Natural killer cell (primary cell): ENCODE measurements at regions not wholly inside any gene's neighbourhood (a gene's known extent, or its start where the extent isn't known, plus 50 kb on each side); places are given as distances from the start of the nearest gene placed in this dataset.

Source experiments
- ATAC-seq, 3 donors: fragments of 150-1000 bp in 2 of 3; fragments of 200-7000 bp in 1 of 3; cut with Tn5 transposase; 1 replicate in 1 of 3; 2 replicates in 2 of 3; pipeline ENCODE4 v1.10.0; 2021; ENCODE audit warnings: mild to moderate bottlenecking in 2 of 3, moderate library complexity in 2 of 3
- DNase-seq, 2 donors: peaks; one replicate each; pipeline versions ENCODE4 v3.0.0 to v3.0.0-alpha.2; 2013 to 2021; ENCODE audit warnings: mixed read lengths in 1 of 2
- H3K27ac ChIP-seq: one replicate; pipeline ENCODE4 v1.5.1; 2013; ENCODE audit warnings: mild to moderate bottlenecking, low read length
- H3K27me3 ChIP-seq: one replicate; pipeline ENCODE4 v1.6.1; 2013; ENCODE audit warnings: low read length; ENCODE audit not compliant: control insufficient read depth, insufficient read depth
- H3K36me3 ChIP-seq: one replicate; pipeline ENCODE4 v1.6.1; 2013; ENCODE audit warnings: low read length; ENCODE audit not compliant: control insufficient read depth, insufficient read depth
- H3K4me1 ChIP-seq: one replicate; pipeline ENCODE4 v1.6.1; 2013; ENCODE audit warnings: low read length; ENCODE audit not compliant: control insufficient read depth, insufficient read depth
- H3K4me3 ChIP-seq: one replicate; pipeline ENCODE4 v1.5.1; 2013; ENCODE audit warnings: low read length
- H3K9me3 ChIP-seq: one replicate; pipeline ENCODE4 v1.6.1; 2013; ENCODE audit warnings: low read length; ENCODE audit not compliant: control insufficient read depth, insufficient read depth
- H3K27ac Mint-ChIP-seq, 2 donors: one replicate each; pipeline ENCODE4 v1.8.0; 2022; ENCODE audit warnings: mild to moderate bottlenecking in 2 of 2, mixed read lengths in 2 of 2, moderate library complexity in 1 of 2
- H3K27me3 Mint-ChIP-seq, 2 donors: one replicate each; pipeline ENCODE4 v1.8.0; 2022; ENCODE audit warnings: low read depth in 2 of 2, mixed read lengths in 2 of 2
- H3K36me3 Mint-ChIP-seq: one replicate; pipeline ENCODE4 v1.8.0; 2022; ENCODE audit warnings: mixed read lengths
- H3K4me1 Mint-ChIP-seq, 2 donors: one replicate each; pipeline ENCODE4 v1.8.0; 2022; ENCODE audit warnings: mixed read lengths in 2 of 2
- H3K4me3 Mint-ChIP-seq: one replicate; pipeline ENCODE4 v1.8.0; 2022; ENCODE audit warnings: mild to moderate bottlenecking, moderate library complexity, mixed read lengths
- H3K9me3 Mint-ChIP-seq, 2 donors: one replicate each; pipeline ENCODE4 v1.8.0; 2022; ENCODE audit warnings: mixed read lengths in 2 of 2
- CTCF ChIP-seq: fragments of 200-600 bp; IDR thresholded peaks from one replicate; pipeline ENCODE4 v1.8.0; 2022; ENCODE audit warnings: antibody characterized with exemption
- WGBS: methylation state at CpG from one replicate; pipeline ENCODE4 v1.1.7; 2013; ENCODE audit warnings: missing lambda C conversion rate; ENCODE audit not compliant: insufficient coverage; 5-methylcytosine and 5-hydroxymethylcytosine counted together
- intact Hi-C: fragments of 100-400 bp; cut with micrococcal nuclease; formaldehyde crosslinking; loops from one replicate; pipeline ENCODE4 v1.14.2; 2022

GRCh38 chr4:165760182-165760581 is 112.9 kb upstream of the TLL1 start:
- H3K36me3 Mint-ChIP-seq = no peaks in the 10 kb centered on the region
- H3K4me1 ChIP-seq = no peaks in the 10 kb centered on the region
- WGBS = 87% methylated on average over 7 of the region's 7 CpGs

GRCh38 chr4:165761963-165762362 is 111.1 kb upstream of the TLL1 start:
- Mint-ChIP-seq H3K9me3 (peaks cover 2 to 6% of the 10 kb centered on the region in 2 donors), H3K27me3 (no peaks in the 10 kb centered on the region)
- no peaks in the 10 kb centered on the region for H3K36me3 ChIP-seq

More at GRCh38 chr4:165760182-165760581, 112.9 kb upstream of the TLL1 start:
- no peaks in the 10 kb centered on the region for H3K4me1 Mint-ChIP-seq
- H3K4me3 ChIP-seq = no peak overlapping the region
- no peaks in the 10 kb centered on the region for H3K27me3 Mint-ChIP-seq
- no peaks in the 10 kb centered on the region for H3K9me3 ChIP-seq
- no peaks in the 10 kb centered on the region for H3K27me3 ChIP-seq
- no peak overlapping the region for H3K4me3 Mint-ChIP-seq
- no peak for TF ChIP-seq CTCF
- no peaks in the 10 kb centered on the region for H3K36me3 ChIP-seq
- DNase-seq = no peak
- intact Hi-C loops = no loop called here
- no peak for ATAC-seq
- peaks cover 4 to 7% of the 10 kb centered on the region in 2 donors for H3K9me3 Mint-ChIP-seq
- H3K27ac ChIP-seq = no peak overlapping the region
- H3K27ac Mint-ChIP-seq = no peak overlapping the region

GRCh38 chr4:165763640-165764039 is 109.4 kb upstream of the TLL1 start:
- no peaks in the 10 kb centered on the region for H3K9me3 ChIP-seq
- Mint-ChIP-seq H3K4me1 (no peaks in the 10 kb centered on the region), H3K27ac (no peak overlapping the region), H3K27me3 (no peaks in the 10 kb centered on the region), H3K36me3 (no peaks in the 10 kb centered on the region), H3K9me3 (peaks cover 2 to 7% of the 10 kb centered on the region in 2 donors), H3K4me3 (no peak overlapping the region)
- no peak overlapping the region for H3K27ac ChIP-seq
- no peaks in the 10 kb centered on the region for H3K4me1 ChIP-seq
- no peak for TF ChIP-seq CTCF
- no peak overlapping the region for H3K4me3 ChIP-seq
- no peaks in the 10 kb centered on the region for H3K36me3 ChIP-seq
- DNase-seq (no peak), ATAC-seq (no peak)
- intact Hi-C loops = no loop called here
- 86% methylated on average over 2 of the region's 2 CpGs for WGBS
- no peaks in the 10 kb centered on the region for H3K27me3 ChIP-seq

More at GRCh38 chr4:165761963-165762362, 111.1 kb upstream of the TLL1 start:
- H3K9me3 ChIP-seq = no peaks in the 10 kb centered on the region
- no peaks in the 10 kb centered on the region for H3K27me3 ChIP-seq
- Mint-ChIP-seq H3K4me1 (no peaks in the 10 kb centered on the region), H3K4me3 (no peak overlapping the region), H3K36me3 (no peaks in the 10 kb centered on the region), H3K27ac (no peak overlapping the region)
- H3K4me3 ChIP-seq = no peak overlapping the region
- no peak for TF ChIP-seq CTCF
- no CpG with 5 or more reads among the region's 1 CpG for WGBS
- ATAC-seq = no peak
- no peak overlapping the region for H3K27ac ChIP-seq
- intact Hi-C loops = no loop called here
- DNase-seq = no peak
- no peaks in the 10 kb centered on the region for H3K4me1 ChIP-seq

GRCh38 chr4:165765053-165765452 is 108.0 kb upstream of the TLL1 start:
- Mint-ChIP-seq H3K4me1 (no peaks in the 10 kb centered on the region), H3K36me3 (no peaks in the 10 kb centered on the region), H3K4me3 (no peak overlapping the region), H3K27me3 (no peaks in the 10 kb centered on the region), H3K27ac (no peak overlapping the region), H3K9me3 (peaks cover 6 to 7% of the 10 kb centered on the region in 2 donors)
- no peak overlapping the region for H3K27ac ChIP-seq
- intact Hi-C loops = no loop called here
- H3K36me3 ChIP-seq = no peaks in the 10 kb centered on the region
- 40% methylated on average over 1 of the region's 1 CpG for WGBS
- TF ChIP-seq CTCF = no peak
- no peaks in the 10 kb centered on the region for H3K27me3 ChIP-seq
- H3K9me3 ChIP-seq = no peaks in the 10 kb centered on the region
- no peak for ATAC-seq
- no peak for DNase-seq
- H3K4me1 ChIP-seq = no peaks in the 10 kb centered on the region
- H3K4me3 ChIP-seq = no peak overlapping the region
